GM04503 (cell line): ENCODE measurements at regions not wholly inside any gene's neighbourhood (a gene's known extent, or its start where the extent isn't known, plus 50 kb on each side); places are given as distances from the start of the nearest gene placed in this dataset.

Experiments
- DNase-seq: peaks from one replicate; pipeline ENCODE4 v3.0.0-alpha.2; 2012; ENCODE audit warnings: low read depth

DNA sequence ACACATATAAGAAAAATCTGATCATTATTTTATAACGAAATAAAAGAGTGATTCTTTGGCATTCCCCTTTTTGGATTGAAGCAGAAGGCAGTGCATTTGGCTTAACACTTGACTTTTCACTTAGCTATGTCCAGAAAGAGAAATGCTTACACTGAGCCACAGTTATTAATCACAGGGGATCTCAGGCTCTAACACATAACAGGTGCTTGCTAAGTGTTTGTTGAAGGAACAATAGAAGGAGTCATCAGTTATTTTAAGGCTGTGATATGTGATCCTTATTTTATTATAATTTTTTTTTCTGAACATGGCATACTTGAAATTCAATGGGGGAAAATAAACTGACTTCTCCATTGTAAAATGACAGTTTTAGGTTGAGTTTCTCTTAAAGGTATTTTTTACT lies 209.5 kb downstream of the UBE2E3 start:
- no peak for DNase-seq

DNA sequence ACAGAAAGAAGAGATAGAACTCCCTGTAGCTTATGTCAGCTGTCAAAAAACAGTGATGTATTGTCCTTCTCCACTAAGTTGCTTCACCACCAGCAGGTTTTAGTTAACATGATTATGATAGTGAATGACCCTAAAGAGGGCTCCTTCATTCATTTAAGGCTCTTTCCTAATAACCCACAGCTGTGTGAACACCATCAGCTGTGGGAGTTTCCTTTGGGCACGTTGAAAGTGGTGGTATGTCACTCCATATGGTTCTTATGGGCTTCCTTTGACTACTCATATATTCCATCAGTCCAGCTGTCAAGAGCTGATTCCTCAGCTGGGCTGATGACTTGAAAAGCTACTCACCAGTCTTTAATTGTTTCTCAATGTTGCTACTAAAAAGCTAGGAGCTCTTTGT lies 210.3 kb downstream of the UBE2E3 start:
- no peak for DNase-seq

DNA sequence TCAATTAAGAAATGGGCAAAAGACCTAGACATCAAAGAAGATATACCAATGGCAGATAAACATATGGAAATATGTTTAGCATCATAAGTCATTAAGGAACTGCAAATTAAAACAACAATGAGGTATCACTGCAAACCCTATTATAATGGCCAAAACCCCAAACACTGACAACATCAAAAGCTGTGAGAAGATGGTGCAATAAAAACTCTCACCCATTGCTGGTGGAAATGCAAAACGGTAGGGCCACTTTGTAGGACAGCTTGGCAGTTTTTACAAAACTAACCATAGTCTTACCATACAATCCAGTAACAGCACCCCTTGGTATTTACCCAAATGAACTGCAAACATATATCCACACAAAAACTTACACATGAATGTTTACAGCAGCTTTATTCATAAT lies 213.1 kb downstream of the UBE2E3 start:
- DNase-seq, result no peak

DNA sequence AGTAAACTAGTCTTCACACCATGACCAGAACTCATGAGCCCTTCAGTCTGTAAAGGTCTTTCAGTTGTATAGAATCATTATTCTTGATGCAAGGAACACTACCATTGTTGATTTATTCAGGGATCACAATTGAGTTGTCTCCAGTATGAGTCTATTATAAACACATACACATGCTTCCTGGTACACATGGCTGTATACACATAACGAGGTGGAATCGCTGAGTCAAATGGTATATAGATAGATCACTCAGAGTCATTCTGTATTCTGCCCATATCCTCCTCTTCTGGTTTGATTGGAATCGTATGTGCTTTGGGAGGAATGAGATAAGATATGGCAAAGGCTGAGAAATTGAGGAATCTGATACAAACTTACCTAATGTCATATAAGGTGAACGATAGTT lies 216.0 kb downstream of the UBE2E3 start:
- DNase-seq, result no peak

DNA sequence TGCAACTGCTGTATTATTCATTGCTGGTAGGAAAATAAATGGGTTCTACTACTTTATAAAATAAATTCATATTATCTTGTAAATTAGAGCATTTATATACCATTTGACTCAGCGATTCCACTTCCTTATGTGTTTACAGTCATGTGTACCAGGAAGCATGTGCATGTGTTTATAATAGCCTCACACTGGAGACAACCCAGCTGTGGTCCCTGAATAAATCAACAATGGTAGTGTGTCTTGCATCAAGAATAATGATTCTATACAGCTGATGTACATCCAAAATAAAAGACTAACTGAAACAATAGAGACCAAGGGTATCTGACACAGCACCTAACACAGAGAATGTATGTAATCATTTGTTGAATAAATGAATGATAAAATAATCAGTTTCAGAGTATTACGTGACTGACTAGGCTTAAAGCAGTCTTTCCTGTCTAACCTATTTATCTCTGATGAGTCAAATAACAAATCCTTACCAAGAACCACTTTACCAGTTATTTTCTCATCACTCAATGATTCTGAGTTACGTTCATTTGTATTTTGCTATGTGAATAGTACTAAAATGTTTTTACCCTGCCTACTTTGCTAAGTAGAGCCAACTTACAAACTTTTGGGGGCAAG lies 216.8 kb downstream of the UBE2E3 start:
- no peak for DNase-seq

DNA sequence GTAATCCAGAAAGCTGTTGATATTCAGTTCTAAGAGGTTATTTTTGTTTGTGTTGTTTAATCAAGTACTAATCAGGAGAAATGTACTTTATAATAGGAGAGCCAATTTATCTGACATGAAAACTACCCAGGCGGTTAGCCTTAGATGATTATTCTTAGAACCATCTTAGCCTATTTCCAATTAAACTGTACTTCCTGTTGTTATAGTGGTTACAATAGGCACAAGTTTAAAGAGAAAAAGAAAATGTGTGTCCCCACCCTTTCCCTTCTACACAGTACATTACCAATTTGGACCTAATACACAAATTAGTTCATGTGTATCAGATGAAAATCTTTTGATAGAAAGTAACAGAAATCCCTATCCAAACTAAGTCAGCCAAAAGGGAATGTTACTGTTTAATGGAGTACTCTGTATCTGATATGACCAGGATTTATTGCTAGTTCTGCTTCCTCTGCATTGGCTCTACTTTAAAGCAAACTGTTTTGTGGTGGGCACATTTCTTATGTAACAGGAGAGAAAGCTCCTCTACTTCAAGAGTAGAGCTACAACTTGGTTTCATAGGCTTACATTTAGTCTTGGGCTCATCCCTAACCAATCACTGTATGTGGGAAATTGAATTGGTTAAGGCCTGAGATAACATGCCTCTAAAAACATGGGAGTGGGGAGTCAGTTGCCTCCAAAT lies 217.9 kb downstream of the UBE2E3 start:
- DNase-seq, result no peak

DNA sequence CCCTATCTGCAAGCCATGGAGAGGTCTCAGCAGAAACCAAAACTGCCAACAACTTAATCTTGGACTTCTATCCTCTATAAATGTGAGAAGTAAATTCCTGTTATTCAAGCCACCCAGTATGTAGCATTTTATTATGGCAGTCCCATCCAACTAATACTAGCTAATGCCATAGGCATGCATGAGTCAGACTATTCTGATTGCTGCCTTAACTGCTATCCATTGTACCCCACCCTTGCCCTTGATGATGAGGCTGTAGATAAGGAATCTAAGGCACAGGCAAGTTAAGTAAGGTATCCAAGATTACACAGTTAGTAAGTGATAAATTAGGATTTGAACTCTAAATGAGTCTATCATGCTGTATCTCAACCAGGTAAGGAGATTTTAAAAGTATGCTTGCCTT lies 223.0 kb downstream of the UBE2E3 start:
- DNase-seq, result peak; percentile 79

DNA sequence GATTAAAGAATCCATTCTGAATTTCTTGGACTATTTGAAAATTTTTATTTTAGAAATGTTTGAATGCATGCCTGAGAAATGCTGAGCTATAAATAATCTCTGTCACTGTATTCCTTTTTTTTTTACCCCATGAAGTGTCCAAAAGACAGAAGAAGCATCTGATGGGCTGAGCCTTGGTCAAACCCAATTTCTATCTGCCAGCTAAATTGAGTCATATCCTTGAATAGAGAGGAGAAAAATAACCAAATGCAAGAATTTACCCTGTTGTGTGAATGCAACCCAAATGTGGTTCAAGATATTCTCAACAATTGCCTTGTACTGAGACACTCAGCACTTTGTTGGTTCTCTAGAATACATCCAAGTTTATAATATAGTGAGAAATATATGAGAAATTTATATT lies 223.5 kb downstream of the UBE2E3 start:
- DNase-seq, result peak; percentile 31

DNA sequence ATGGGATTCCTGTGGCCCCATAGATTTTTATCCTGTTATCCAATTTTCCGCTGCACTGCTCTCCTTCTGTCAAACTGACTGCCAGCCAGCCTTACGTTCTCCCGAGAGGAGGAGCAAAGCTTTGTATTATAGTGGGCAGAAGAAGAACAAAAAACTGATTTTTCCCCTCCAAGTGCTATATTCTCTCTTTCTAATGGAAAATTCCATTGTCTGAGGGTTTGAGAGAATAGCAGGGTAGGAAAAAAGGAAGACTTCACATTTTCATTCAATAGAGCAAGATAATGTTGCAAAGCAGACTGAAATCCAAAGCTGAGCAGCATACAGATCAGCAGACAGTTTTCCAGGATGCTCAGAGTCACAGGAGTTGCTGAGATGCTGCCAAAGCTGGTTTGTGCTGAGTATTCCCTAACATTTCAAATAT lies 238.0 kb downstream of the UBE2E3 start:
- no peak for DNase-seq

DNA sequence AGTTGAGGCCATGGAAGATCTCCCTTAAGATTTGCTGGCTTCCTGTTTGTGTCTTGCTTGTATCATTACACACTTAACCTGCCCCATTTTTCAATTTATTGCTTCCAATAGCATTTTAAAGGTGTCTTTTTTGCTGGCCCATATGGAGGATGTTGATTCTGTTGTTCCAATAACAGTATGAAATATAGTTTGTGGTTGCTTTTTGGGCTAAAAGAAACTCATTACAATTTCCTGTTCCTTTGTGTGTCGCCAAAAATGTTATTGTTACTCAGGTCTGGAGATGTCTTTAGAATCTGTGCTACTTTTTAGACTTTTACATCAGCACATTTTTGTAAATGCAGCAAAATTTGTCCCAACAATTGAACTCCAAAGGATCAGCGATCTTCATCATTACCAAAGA lies 234.0 kb upstream of the ITGA4 start:
- no peak for DNase-seq

DNA sequence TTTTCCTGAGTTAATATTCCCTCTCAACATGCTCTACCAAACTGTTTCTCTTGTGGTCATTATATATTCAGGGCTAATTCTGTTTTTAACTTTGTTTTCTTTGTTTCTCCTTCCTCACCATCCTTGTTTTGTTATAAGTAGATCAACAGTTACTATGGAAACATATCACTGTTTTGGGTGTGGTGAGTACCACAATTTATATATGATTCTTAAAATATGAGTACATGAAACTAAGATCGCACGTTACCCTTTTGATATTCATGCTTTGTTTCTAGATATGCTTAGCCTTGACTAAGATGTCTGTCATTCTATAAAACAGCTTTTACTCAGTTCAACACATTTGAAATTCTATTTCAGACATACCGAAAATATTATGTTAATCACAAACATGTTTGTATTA lies 232.3 kb upstream of the ITGA4 start:
- DNase-seq, result no peak

DNA sequence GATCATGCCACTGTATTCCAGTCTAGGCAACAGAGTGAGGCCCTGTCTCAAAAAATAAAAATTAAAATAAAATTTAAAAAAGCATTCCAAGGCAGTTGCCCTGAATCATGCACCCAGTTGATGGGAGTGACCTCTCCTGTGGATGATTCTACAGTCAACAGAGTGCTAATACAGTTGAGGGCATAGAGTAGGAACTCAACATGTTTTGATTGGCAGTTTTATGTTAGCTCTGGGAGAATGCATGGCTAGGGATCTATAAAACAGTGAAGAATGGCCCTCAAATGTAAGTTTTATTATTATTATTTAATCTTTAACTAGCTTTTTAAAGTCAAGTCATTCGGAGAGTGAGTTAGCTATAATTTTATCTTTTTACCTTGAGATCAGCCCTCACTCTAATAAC lies 228.5 kb upstream of the ITGA4 start:
- DNase-seq, result no peak

DNA sequence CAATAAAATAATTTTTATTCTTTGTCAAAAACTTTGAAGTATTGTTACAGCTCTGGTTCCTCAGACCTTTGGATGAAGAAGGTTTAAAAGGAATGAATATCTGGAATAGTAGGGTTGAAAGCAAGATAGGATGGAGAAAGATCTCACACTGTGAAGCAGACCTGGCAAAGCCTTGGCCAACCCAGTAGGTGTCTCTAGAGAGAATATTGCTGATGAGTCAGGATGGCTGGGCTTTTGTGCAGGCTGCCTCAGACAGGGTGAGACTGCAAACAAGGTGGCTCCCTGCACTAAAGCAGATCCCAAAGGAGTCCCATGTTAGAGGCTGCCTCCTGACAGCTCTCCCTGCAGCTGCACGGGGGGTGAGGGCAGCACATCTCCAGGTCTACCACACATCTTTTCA lies 226.0 kb upstream of the ITGA4 start:
- no peak for DNase-seq

DNA sequence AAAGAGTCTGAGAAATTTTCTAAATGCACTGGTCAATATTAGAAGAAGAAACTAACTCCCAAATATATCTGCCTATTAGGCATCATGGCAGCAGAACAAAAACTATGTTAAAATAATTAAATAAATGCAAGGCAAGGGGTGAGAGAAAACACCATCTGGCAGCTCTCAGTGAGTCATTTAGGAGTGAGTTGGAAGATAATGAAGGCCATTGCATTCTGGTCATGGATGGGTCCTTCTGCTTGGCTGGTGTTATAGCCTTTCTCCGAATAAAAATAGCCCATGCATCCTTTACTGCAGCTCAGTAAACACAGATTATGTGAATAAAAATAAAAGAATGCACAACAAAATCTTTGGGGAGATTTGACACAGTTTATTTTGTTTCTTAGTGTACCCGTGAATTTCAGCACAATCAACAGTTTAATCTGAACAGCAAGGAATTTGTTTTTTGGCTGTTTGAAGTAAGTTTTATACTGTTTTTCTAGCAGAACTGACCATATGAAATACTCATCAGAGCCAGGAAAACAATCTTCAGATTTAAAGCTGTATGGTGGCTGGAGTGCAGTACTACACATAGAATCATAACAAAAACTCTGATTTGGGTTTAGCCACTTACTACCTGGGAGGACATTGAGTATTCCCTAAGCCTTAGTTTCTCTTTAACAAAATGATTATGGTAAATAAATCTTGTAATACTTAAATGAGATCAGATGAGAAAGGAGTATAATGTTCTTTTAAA lies 225.1 kb upstream of the ITGA4 start:
- peak; percentile 39 for DNase-seq

DNA sequence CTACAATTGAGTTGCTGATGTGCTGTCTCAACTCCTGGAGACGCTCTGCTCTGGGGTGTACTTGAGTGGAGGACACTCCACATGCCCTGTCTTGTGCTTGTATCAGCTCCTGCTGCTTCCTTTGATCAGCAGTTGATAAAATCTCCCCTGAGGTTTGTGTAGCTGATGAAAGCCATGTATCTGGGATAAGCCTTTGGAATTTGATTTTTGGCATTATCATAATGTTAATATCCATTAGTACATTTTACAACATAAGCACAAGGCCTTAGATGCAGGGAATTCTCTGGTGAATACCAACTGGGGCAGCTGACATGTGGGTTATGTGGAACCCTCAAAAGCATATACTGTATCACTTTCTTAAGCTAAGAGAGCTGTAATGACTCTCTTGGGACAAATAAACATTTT lies 222.7 kb upstream of the ITGA4 start:
- no peak for DNase-seq

DNA sequence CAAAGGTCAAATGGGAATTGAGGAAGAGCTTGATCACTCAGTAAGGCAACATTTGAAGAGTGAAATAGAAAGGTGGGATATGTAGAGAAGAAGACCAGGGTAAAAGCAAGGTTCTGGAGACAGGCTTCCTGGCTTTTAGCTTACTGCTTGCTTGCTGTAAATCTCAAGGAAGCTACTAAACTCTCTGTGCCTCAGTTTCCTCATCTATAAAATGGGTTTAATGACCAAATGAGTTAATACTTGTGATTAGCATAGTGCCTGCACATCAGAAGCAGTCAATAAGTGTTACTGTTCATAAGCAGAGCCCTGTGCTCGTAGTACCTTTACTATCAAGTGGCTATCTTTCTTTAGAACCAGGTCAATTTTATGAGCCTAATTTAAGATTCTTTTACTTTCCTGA lies 222.2 kb upstream of the ITGA4 start:
- no peak for DNase-seq

DNA sequence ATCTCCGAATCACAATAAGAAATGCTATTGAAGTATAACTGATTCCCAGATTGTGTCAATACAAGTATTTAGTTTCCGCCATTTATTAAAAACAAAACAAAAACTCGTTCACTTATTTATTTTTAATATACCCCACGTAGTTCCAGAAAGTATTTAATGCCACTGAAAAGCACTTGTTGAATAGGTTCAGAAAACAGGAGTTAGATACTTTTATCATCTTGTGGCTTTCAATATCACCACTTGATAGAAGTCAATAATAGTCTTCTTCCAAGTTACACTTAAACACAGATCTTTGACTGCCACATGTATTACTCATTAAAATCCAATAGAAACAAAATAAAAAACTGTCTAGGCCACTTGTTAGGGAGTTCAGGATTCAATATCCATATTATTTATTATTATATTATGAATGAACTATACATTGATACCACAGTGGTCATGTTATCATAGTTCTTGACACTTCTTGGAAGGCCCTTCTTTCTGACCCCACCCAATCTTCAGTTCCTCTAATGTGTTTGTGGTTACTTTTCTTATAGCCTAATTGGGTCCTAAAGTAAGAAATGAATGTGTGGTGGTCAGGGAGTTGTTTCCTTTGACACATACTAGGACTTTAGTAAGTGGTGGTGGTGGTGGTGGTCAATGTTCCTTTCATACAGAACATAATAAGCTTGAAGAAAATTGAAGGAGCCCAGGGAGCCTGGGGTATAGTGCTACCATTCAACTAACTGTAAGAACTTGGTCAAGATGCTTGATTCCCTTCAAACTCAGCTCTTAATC lies 221.3 kb upstream of the ITGA4 start:
- DNase-seq, result no peak

DNA sequence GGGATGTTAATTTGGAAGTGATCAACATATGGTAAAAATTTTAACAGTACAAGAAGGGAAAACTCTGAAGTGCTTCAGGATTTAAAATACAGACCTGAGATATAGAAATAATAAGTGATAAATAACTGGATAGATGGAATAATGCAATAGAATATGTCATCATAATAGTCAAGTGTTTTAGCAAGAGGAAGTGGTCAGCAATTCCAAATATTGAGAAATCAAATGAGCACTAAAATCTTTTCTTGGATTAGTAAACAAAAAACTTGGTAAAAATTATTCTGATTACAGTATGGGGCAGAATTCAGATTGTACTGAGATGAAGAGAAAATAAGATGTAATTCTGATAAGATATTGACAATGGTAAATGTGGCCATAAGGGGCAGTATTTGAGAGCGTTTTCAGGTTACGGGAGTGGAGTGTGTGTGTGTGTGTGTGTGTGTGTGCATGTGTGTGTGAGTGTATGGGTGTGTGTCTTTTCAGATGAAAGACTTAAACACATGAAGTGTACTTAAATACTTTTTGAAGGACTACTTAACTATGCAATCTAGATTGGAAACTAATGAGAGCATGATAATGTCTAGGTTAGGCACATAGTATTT lies 217.9 kb upstream of the ITGA4 start:
- no peak for DNase-seq

DNA sequence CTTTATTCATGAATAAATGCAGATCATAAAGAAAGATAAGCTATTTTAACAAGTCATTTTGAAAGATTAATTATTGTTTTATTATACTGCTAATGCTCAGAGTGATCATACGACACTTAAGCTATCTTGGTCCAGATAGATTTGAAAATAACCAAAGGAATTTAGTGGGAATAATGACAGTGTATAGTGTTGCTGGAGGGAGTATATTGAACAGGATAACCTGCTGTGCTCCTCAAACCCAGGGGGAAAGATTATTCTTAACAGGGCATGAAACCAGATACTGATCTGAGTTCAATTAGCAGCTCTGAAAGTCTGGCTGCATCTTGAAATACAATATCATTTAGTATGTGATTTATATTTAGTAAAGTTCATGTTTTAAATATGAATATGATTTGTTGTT lies 216.3 kb upstream of the ITGA4 start:
- no peak for DNase-seq

DNA sequence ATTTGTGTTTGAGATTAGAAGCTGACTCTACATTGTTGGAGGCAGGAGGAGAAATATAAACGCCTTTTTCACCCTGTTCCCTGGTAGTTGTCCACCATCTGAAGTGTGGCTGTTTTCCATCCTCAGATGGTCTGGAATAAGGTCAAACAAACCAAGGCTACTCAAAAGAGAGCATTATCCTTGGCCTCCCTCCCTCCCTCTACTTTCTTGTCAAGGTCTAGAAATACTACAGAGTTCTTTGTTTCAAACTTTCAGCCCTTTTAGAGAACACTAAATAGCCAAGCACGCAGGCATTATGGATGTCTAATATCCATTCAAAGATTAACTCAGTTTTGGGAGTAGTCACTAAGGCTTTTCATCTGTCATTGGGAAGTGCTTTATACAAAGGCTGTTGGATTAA lies 215.8 kb upstream of the ITGA4 start:
- DNase-seq, result no peak

DNA sequence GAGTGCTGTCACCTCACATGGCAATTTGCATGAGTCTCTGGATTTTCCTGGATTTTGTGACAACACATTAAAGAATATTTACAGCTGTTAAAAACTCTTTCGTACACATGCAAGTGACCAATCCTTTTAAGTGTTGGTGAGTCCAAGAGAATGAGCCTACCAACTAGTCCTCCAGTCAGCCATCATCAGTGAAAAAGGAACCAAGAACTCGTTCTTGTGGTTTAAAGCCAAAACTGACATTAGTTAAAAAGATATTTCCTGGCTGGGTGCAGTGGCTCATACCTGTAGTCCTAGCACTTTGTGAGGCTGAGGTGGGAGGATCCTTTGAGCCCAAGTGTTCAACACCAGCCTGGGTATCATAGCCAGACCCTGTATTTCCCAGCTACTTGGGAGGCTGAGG lies 215.4 kb upstream of the ITGA4 start:
- no peak for DNase-seq

DNA sequence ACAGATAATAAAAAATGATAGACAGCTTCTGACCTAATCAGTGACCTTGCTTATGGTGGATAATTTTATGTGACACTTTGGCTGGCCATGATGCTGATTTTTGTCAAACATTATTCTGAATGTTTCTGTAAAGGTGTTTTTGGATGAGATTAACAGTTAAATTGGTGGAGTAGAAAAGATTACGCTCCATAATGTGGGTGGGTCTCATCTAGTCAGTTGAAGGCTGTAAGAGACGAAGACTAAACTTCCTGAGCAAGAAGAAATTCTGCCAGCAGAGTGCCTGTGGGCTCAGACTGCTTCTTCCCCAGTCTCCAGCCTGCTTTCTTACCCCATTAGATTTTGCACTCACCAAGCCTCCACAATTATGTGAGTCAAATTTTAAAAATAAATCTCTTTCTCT lies 214.9 kb upstream of the ITGA4 start:
- DNase-seq, result no peak
